ENCODE measurements at regions not wholly inside any gene's neighbourhood (a gene's known extent, or its start where the extent isn't known, plus 50 kb on each side); places are given as distances from the start of the nearest gene placed in this dataset.
"Not testable (repeated sequence)": the region's sequence is repeated elsewhere in the genome, so short reads cannot be mapped to it uniquely, and the experiment has no call there.

- no peak for DNase-seq (ENCODE audit: low spot score)
Measured at GRCh38 chr4:17236686-17237085, 275.2 kb downstream of the QDPR start.

GRCh38 chr4:17234678-17235077 is 277.2 kb downstream of the QDPR start:
- DNase-seq (ENCODE audit: low spot score) = no peak

- no peak for DNase-seq (ENCODE audit: low spot score)
Measured at GRCh38 chr4:17232566-17233253, 279.2 kb downstream of the QDPR start.

GRCh38 chr4:17231880-17232475 is 279.9 kb downstream of the QDPR start:
- not testable (repeated sequence) for DNase-seq (ENCODE audit: low spot score)

GRCh38 chr4:17230727-17231126 is 281.2 kb downstream of the QDPR start:
- DNase-seq (ENCODE audit: low spot score) = no peak

- no peak for DNase-seq (ENCODE audit: low spot score)
Measured at GRCh38 chr4:17220816-17221215, 291.1 kb downstream of the QDPR start.

- DNase-seq (ENCODE audit: low spot score) = no peak
Measured at GRCh38 chr4:17218786-17219185, 293.1 kb downstream of the QDPR start.

- no peak for DNase-seq (ENCODE audit: low spot score)
Measured at GRCh38 chr4:17206829-17207801, 304.8 kb downstream of the QDPR start.

- no peak for DNase-seq (ENCODE audit: low spot score)
Measured at GRCh38 chr4:17204908-17205307, 306.5 kb upstream of the LDB2 start.

GRCh38 chr4:17203797-17204196 is 305.4 kb upstream of the LDB2 start:
- DNase-seq (ENCODE audit: low spot score) = no peak

- no peak for DNase-seq (ENCODE audit: low spot score)
Measured at GRCh38 chr4:17197070-17197469, 298.6 kb upstream of the LDB2 start.

- DNase-seq (ENCODE audit: low spot score) = no peak
Measured at GRCh38 chr4:17195461-17196275, 297.2 kb upstream of the LDB2 start.

- DNase-seq (ENCODE audit: low spot score) = no peak
Measured at GRCh38 chr4:17194586-17194985, 296.1 kb upstream of the LDB2 start.

GRCh38 chr4:17189759-17190158 is 291.3 kb upstream of the LDB2 start:
- DNase-seq (ENCODE audit: low spot score) = no peak

- no peak for DNase-seq (ENCODE audit: low spot score)
Measured at GRCh38 chr4:17189401-17189720, 290.9 kb upstream of the LDB2 start.

- DNase-seq (ENCODE audit: low spot score) = no peak
Measured at GRCh38 chr4:17188547-17189400, 290.3 kb upstream of the LDB2 start.

GRCh38 chr4:17188125-17188524 is 289.7 kb upstream of the LDB2 start:
- no peak for DNase-seq (ENCODE audit: low spot score)

- no peak for DNase-seq (ENCODE audit: low spot score)
Measured at GRCh38 chr4:17187003-17187402, 288.6 kb upstream of the LDB2 start.

GRCh38 chr4:17182888-17183287 is 284.4 kb upstream of the LDB2 start:
- DNase-seq (ENCODE audit: low spot score) = no peak

- no peak for DNase-seq (ENCODE audit: low spot score)
Measured at GRCh38 chr4:17174751-17175150, 276.3 kb upstream of the LDB2 start.

GRCh38 chr4:17173300-17173699 is 274.9 kb upstream of the LDB2 start:
- DNase-seq (ENCODE audit: low spot score) = no peak

Data from hematopoietic multipotent progenitor cell treated with erythropoietin and hydrocortisone succinate and interleukin-3 and kit ligand, for 15 days (in vitro differentiated cells).